ENCODE measurements at regions not wholly inside any gene's neighbourhood (a gene's known extent, or its start where the extent isn't known, plus 50 kb on each side); places are given as distances from the start of the nearest gene placed in this dataset.
A peak's percentile ranks its signal among the peaks of the same experiment; 100 is the strongest.

GRCh38 chr14:34015383-34015782 lies 64.5 kb upstream of the EGLN3 start:
- Mint-ChIP-seq H3K27me3 (ENCODE audit: low read depth in 3 of 3) (peaks cover 0 to under 1% (median 0%) of the 10 kb centered on the region in 3 donors), H3K36me3 (no peaks in the 10 kb centered on the region), H3K27ac (no peak overlapping the region), H3K4me3 (no peak overlapping the region), H3K4me1 (peaks cover 26 to 38% of the 10 kb centered on the region in 2 donors), H3K9me3 (peaks cover 0 to under 1% (median 0%) of the 10 kb centered on the region in 6 donors)
- DNase-seq: no peak

- no peak overlapping the region for H3K4me3 Mint-ChIP-seq
- peaks cover 0 to 2% (median 0%) of the 10 kb centered on the region in 3 donors for H3K27me3 Mint-ChIP-seq (ENCODE audit: low read depth in 3 of 3)
- H3K36me3 Mint-ChIP-seq: no peaks in the 10 kb centered on the region
- H3K27ac Mint-ChIP-seq: no peak overlapping the region
- H3K9me3 Mint-ChIP-seq: peaks cover 0 to 3% (median 0%) of the 10 kb centered on the region in 6 donors
- H3K4me1 Mint-ChIP-seq: peaks cover 26 to 38% of the 10 kb centered on the region in 2 donors
- DNase-seq: no peak
Observed at GRCh38 chr14:34014936-34015335, 64.1 kb upstream of the EGLN3 start.

DNA sequence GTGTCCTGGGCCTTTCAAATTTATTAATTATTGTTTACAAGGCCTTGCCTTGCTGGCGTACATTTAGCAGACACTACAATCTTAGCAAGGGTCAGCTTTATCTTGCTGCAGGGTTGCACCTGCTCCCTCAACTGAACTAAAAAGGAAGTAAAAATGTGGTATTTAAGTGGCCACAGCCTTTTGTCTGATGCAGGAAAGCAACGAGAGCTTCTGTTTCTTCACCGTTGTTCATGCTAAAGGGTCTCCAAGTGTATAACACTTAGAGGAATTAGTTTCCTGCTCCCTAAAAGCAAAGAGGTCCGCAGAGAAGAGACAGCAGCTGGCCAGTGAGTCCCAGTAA lies 62.8 kb upstream of the EGLN3 start:
- Mint-ChIP-seq H3K27me3 (ENCODE audit: low read depth in 3 of 3) (peaks cover 0 to 2% (median 0%) of the 10 kb centered on the region in 3 donors), H3K36me3 (no peaks in the 10 kb centered on the region), H3K27ac (peak overlapping the region in 1 of 6 donors; percentile 62), H3K4me3 (peak overlapping the region in 2 of 5 donors; percentile 17), H3K4me1 (peaks cover 22 to 33% of the 10 kb centered on the region in 2 donors), H3K9me3 (peaks cover 0 to 3% (median 0%) of the 10 kb centered on the region in 6 donors)
- DNase-seq: no peak

DNA sequence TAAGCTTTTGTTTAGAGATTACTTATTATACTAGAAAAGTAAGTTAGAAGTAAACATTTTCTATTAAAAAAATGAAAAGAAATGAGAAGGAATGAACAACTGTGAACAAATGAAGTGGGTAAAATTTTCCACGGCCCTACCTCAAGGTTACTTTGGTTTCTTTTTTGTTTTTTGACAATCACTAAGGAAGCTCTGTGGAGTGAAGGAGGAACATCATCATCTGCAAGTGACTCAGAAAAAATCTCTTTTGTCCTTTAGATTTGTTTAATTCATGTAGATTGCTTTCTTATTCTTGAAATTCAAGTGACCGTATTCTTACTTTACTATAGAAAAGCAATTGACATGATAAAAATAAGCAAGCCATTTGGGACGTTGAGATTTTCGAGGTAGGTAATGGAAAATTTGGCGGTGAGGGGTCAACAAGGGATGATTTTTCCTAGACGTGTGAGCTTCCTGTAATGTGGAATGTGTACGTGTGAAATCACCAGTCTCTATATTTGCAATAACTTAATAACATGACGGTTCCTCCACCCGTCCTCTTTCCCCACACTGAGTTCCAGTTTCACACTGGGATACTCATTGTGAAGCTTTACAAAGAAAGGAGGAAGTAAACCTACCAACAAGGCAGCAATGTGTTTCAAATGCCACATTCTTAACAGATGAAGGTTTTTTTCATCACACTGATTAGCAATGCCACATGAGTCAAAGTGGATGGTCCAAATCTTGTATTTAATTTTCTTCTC lies 62.3 kb upstream of the EGLN3 start:
- DNase-seq: no peak
- Mint-ChIP-seq H3K4me1 (peaks cover 16 to 27% of the 10 kb centered on the region in 2 donors), H3K9me3 (peaks cover 0 to 3% (median 0%) of the 10 kb centered on the region in 6 donors), H3K4me3 (peak overlapping the region in 2 of 5 donors; percentile 17 to 18), H3K27ac (peak overlapping the region in 2 of 6 donors; percentile 29 to 53), H3K27me3 (ENCODE audit: low read depth in 3 of 3) (peaks cover 0 to 2% (median 0%) of the 10 kb centered on the region in 3 donors), H3K36me3 (no peaks in the 10 kb centered on the region)

DNA sequence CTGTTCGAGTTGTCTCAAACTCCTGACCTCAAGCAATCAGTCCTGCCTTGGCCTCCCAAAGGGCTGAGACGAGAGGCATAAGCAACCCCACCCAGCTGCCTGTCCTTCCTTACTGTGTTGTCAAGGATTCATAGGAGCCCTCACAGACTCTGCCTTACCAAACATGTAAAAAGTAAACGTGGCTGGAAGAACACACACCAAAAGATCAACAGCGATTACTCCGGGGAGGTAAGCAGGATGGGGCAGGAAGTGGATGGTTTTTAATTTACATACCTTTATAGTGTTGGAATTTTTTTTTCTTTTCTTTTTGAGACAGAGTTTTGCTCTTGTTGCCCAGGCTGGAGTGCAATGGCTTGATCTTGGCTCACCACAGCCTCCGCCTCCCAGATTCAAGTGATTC lies 61.5 kb upstream of the EGLN3 start:
- no peak for DNase-seq
- no peak overlapping the region for H3K27ac Mint-ChIP-seq
- no peak overlapping the region for H3K4me3 Mint-ChIP-seq
- H3K27me3 Mint-ChIP-seq (ENCODE audit: low read depth in 3 of 3): peaks cover 0 to 2% (median 0%) of the 10 kb centered on the region in 3 donors
- peaks cover 13 to 23% of the 10 kb centered on the region in 2 donors for H3K4me1 Mint-ChIP-seq
- no peaks in the 10 kb centered on the region for H3K36me3 Mint-ChIP-seq
- H3K9me3 Mint-ChIP-seq: peaks cover 0 to 3% (median 0%) of the 10 kb centered on the region in 6 donors

- H3K27ac Mint-ChIP-seq: no peak overlapping the region
- H3K4me3 Mint-ChIP-seq: no peak overlapping the region
- H3K27me3 Mint-ChIP-seq (ENCODE audit: low read depth in 3 of 3): peaks cover 0 to 7% (median 2%) of the 10 kb centered on the region in 3 donors
- peaks cover 9 to 15% of the 10 kb centered on the region in 2 donors for H3K4me1 Mint-ChIP-seq
- no peak for DNase-seq
- H3K9me3 Mint-ChIP-seq: peaks cover 0 to 5% (median under 1%) of the 10 kb centered on the region in 6 donors
- no peaks in the 10 kb centered on the region for H3K36me3 Mint-ChIP-seq
Observed at GRCh38 chr14:34009956-34010355, 59.1 kb upstream of the EGLN3 start.

DNA sequence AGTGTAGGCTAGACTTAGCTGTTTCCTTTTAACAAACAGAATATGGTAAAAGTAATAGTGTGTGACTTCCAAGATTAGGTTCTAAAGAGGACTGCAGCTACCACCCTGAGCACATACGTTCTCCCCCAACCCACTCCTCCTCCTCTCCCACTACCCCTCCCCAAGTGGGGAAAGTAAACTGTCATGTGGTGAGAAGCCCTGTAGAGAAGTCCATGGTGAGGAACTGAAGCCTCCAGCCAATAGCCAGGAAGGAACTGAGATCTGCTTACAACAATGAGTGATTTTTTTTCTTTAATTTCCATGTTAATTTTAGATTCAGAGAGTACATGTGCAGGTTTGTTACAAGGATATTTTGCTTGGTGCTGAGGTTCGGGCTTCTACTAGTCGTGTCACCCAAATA lies 57.0 kb upstream of the EGLN3 start:
- Mint-ChIP-seq H3K27ac (no peak overlapping the region), H3K4me1 (no peaks in the 10 kb centered on the region)

GRCh38 chr14:34005901-34006300 lies 55.0 kb upstream of the EGLN3 start:
- no peak overlapping the region for H3K4me3 Mint-ChIP-seq
- no peak for DNase-seq
- H3K9me3 Mint-ChIP-seq: peaks cover 0 to 5% (median under 1%) of the 10 kb centered on the region in 6 donors
- H3K27me3 Mint-ChIP-seq (ENCODE audit: low read depth in 3 of 3): peaks cover 0 to 7% (median 2%) of the 10 kb centered on the region in 3 donors
- H3K27ac Mint-ChIP-seq: no peak overlapping the region
- no peaks in the 10 kb centered on the region for H3K36me3 Mint-ChIP-seq
- no peaks in the 10 kb centered on the region for H3K4me1 Mint-ChIP-seq

More for the DNA sequence above, 57.0 kb upstream of the EGLN3 start:
- DNase-seq: no peak
- H3K27me3 Mint-ChIP-seq (ENCODE audit: low read depth in 3 of 3): peaks cover 0 to 7% (median 2%) of the 10 kb centered on the region in 3 donors
- peaks cover 0 to 5% (median under 1%) of the 10 kb centered on the region in 6 donors for H3K9me3 Mint-ChIP-seq
- H3K4me3 Mint-ChIP-seq: no peak overlapping the region
- no peaks in the 10 kb centered on the region for H3K36me3 Mint-ChIP-seq

- peaks cover 0 to 2% (median 0%) of the 10 kb centered on the region in 6 donors for H3K9me3 Mint-ChIP-seq
- H3K27ac Mint-ChIP-seq: no peak overlapping the region
- H3K4me1 Mint-ChIP-seq: no peaks in the 10 kb centered on the region
- no peaks in the 10 kb centered on the region for H3K36me3 Mint-ChIP-seq
- no peak for DNase-seq
- H3K27me3 Mint-ChIP-seq (ENCODE audit: low read depth in 3 of 3): peaks cover 0 to 7% (median 2%) of the 10 kb centered on the region in 3 donors
- no peak overlapping the region for H3K4me3 Mint-ChIP-seq
Observed at GRCh38 chr14:34004881-34005280, 54.0 kb upstream of the EGLN3 start.

- peaks cover 0 to 2% (median 0%) of the 10 kb centered on the region in 6 donors for H3K9me3 Mint-ChIP-seq
- H3K27me3 Mint-ChIP-seq (ENCODE audit: low read depth in 3 of 3): peaks cover 0 to 7% (median 2%) of the 10 kb centered on the region in 3 donors
- no peaks in the 10 kb centered on the region for H3K4me1 Mint-ChIP-seq
- no peak overlapping the region for H3K27ac Mint-ChIP-seq
- no peak for DNase-seq
- no peaks in the 10 kb centered on the region for H3K36me3 Mint-ChIP-seq
- no peak overlapping the region for H3K4me3 Mint-ChIP-seq
Observed at GRCh38 chr14:34003691-34004090, 52.8 kb upstream of the EGLN3 start.

- Mint-ChIP-seq H3K36me3 (no peaks in the 10 kb centered on the region), H3K9me3 (peaks cover 0 to 2% (median 0%) of the 10 kb centered on the region in 6 donors), H3K4me3 (no peak overlapping the region), H3K27ac (no peak overlapping the region), H3K27me3 (ENCODE audit: low read depth in 3 of 3) (peaks cover 2 to 7% (median 2%) of the 10 kb centered on the region in 3 donors), H3K4me1 (no peaks in the 10 kb centered on the region)
- no peak for DNase-seq
Observed at GRCh38 chr14:34003082-34003668, 52.3 kb upstream of the EGLN3 start.
